Skeletal muscle tissue (tissue), 3 donors: ENCODE measurements at regions not wholly inside any gene's neighbourhood (a gene's known extent, or its start where the extent isn't known, plus 50 kb on each side); places are given as distances from the start of the nearest gene placed in this dataset.

Experiments used
- H3K27ac ChIP-seq: one replicate; pipeline ENCODE4 v1.7.0; 2013; ENCODE audit warnings: mild to moderate bottlenecking, low read depth, low read length, inconsistent platforms
- H3K27me3 ChIP-seq, 3 donors: one replicate each; pipeline ENCODE4 v1.7.0; 2013; ENCODE audit warnings: low read length in 3 of 3; ENCODE audit not compliant: control insufficient read depth in 3 of 3, insufficient read depth in 3 of 3
- H3K36me3 ChIP-seq, 3 donors: one replicate each; pipeline ENCODE4 v1.7.0; 2013; ENCODE audit warnings: low read length in 3 of 3; ENCODE audit not compliant: control insufficient read depth in 3 of 3, insufficient read depth in 3 of 3
- H3K4me1 ChIP-seq, 3 donors: one replicate each; pipeline ENCODE4 v1.7.0; 2013; ENCODE audit warnings: low read length in 3 of 3, mild to moderate bottlenecking in 3 of 3; ENCODE audit not compliant: control insufficient read depth in 3 of 3, insufficient read depth in 3 of 3
- H3K4me3 ChIP-seq, 3 donors: one replicate each; pipeline ENCODE4 v1.7.0; 2013; ENCODE audit warnings: low read length in 3 of 3
- H3K9ac ChIP-seq, 3 donors: one replicate each; pipeline ENCODE4 v1.7.0; 2013; ENCODE audit warnings: low read length in 3 of 3, mild to moderate bottlenecking in 3 of 3, moderate library complexity in 2 of 3, low read depth in 1 of 3
- H3K9me3 ChIP-seq, 3 donors: one replicate each; pipeline ENCODE4 v1.7.0; 2013; ENCODE audit warnings: low read length in 3 of 3; ENCODE audit not compliant: control insufficient read depth in 3 of 3
- donor health status: Osteomylitis.

GRCh38 chr10:111973826-111974225, 209.7 kb downstream of the GPAM start:
- Histone ChIP-seq H3K9ac (no peak overlapping the region), H3K4me1 (no peaks in the 10 kb centered on the region), H3K27ac (no peak overlapping the region), H3K27me3 (no peaks in the 10 kb centered on the region), H3K9me3 (no peaks in the 10 kb centered on the region), H3K36me3 (no peaks in the 10 kb centered on the region), H3K4me3 (no peak overlapping the region)

GRCh38 chr10:111974325-111974724, 209.2 kb downstream of the GPAM start:
- no peaks in the 10 kb centered on the region for H3K4me1 ChIP-seq

GRCh38 chr10:111976557-111976956, 207.0 kb downstream of the GPAM start:
- no peaks in the 10 kb centered on the region for H3K36me3 ChIP-seq
- no peak overlapping the region for H3K9ac ChIP-seq
- H3K27ac ChIP-seq = no peak overlapping the region
- no peaks in the 10 kb centered on the region for H3K9me3 ChIP-seq
- H3K4me1 ChIP-seq = no peaks in the 10 kb centered on the region
- no peaks in the 10 kb centered on the region for H3K27me3 ChIP-seq
- no peak overlapping the region for H3K4me3 ChIP-seq

More at GRCh38 chr10:111974325-111974724, 209.2 kb downstream of the GPAM start:
- H3K27me3 ChIP-seq = no peaks in the 10 kb centered on the region
- H3K4me3 ChIP-seq = no peak overlapping the region
- H3K9me3 ChIP-seq = no peaks in the 10 kb centered on the region
- no peaks in the 10 kb centered on the region for H3K36me3 ChIP-seq
- no peak overlapping the region for H3K27ac ChIP-seq
- no peak overlapping the region for H3K9ac ChIP-seq

- H3K9me3 ChIP-seq = no peaks in the 10 kb centered on the region
- H3K4me1 ChIP-seq = no peaks in the 10 kb centered on the region
- H3K27ac ChIP-seq = no peak overlapping the region
- no peaks in the 10 kb centered on the region for H3K36me3 ChIP-seq
- H3K9ac ChIP-seq = no peak overlapping the region
- H3K27me3 ChIP-seq = no peaks in the 10 kb centered on the region
- H3K4me3 ChIP-seq = no peak overlapping the region
Measured at GRCh38 chr10:111984057-111984456, 199.5 kb downstream of the GPAM start.

GRCh38 chr10:111986079-111986478, 197.5 kb downstream of the GPAM start:
- Histone ChIP-seq H3K4me3 (no peak overlapping the region), H3K9ac (no peak overlapping the region)

GRCh38 chr10:111988646-111989045, 194.9 kb downstream of the GPAM start:
- Histone ChIP-seq H3K27me3 (no peaks in the 10 kb centered on the region), H3K27ac (no peak overlapping the region), H3K9me3 (no peaks in the 10 kb centered on the region), H3K4me1 (no peaks in the 10 kb centered on the region), H3K4me3 (no peak overlapping the region), H3K9ac (no peak overlapping the region), H3K36me3 (no peaks in the 10 kb centered on the region)

More at GRCh38 chr10:111986079-111986478, 197.5 kb downstream of the GPAM start:
- no peaks in the 10 kb centered on the region for H3K4me1 ChIP-seq
- H3K9me3 ChIP-seq = no peaks in the 10 kb centered on the region
- peak overlapping the region; percentile 19 for H3K27ac ChIP-seq
- H3K36me3 ChIP-seq = no peaks in the 10 kb centered on the region
- H3K27me3 ChIP-seq = no peaks in the 10 kb centered on the region

GRCh38 chr10:111989136-111989911, 194.2 kb downstream of the GPAM start:
- H3K27ac ChIP-seq = no peak overlapping the region
- H3K27me3 ChIP-seq = no peaks in the 10 kb centered on the region
- H3K9me3 ChIP-seq = no peaks in the 10 kb centered on the region
- H3K4me3 ChIP-seq = no peak overlapping the region
- H3K9ac ChIP-seq = no peak overlapping the region
- no peaks in the 10 kb centered on the region for H3K36me3 ChIP-seq
- no peaks in the 10 kb centered on the region for H3K4me1 ChIP-seq

GRCh38 chr10:111990734-111991133, 192.8 kb downstream of the GPAM start:
- peaks cover 0 to 6% (median 3%) of the 10 kb centered on the region in 3 donors for H3K9me3 ChIP-seq
- H3K4me1 ChIP-seq = no peaks in the 10 kb centered on the region
- H3K4me3 ChIP-seq = no peak overlapping the region
- no peaks in the 10 kb centered on the region for H3K36me3 ChIP-seq
- H3K9ac ChIP-seq = no peak overlapping the region
- H3K27me3 ChIP-seq = no peaks in the 10 kb centered on the region
- H3K27ac ChIP-seq = no peak overlapping the region

GRCh38 chr10:111993321-111993720, 190.2 kb downstream of the GPAM start:
- H3K27ac ChIP-seq = no peak overlapping the region
- H3K4me1 ChIP-seq = no peaks in the 10 kb centered on the region
- H3K36me3 ChIP-seq = no peaks in the 10 kb centered on the region
- H3K9ac ChIP-seq = no peak overlapping the region
- no peaks in the 10 kb centered on the region for H3K27me3 ChIP-seq
- H3K9me3 ChIP-seq = peaks cover 0 to 6% (median 3%) of the 10 kb centered on the region in 3 donors
- H3K4me3 ChIP-seq = no peak overlapping the region

GRCh38 chr10:111993872-111994426, 189.6 kb downstream of the GPAM start:
- H3K9ac ChIP-seq = no peak overlapping the region
- H3K4me1 ChIP-seq = no peaks in the 10 kb centered on the region
- peaks cover 0 to 6% (median 3%) of the 10 kb centered on the region in 3 donors for H3K9me3 ChIP-seq
- no peak overlapping the region for H3K4me3 ChIP-seq
- no peaks in the 10 kb centered on the region for H3K27me3 ChIP-seq
- H3K27ac ChIP-seq = no peak overlapping the region
- no peaks in the 10 kb centered on the region for H3K36me3 ChIP-seq
